Liver (tissue), 7 donors: ENCODE measurements at regions not wholly inside any gene's neighbourhood (a gene's known extent, or its start where the extent isn't known, plus 50 kb on each side); places are given as distances from the start of the nearest gene placed in this dataset.

Source experiments
- DNase-seq: peaks from one replicate; pipeline ENCODE4 v3.0.0-alpha.2; 2017; ENCODE audit warnings: low spot score
- H3K27ac ChIP-seq, 2 donors: one replicate each; pipeline ENCODE4 v1.7.0; 2013; ENCODE audit warnings: inconsistent platforms in 2 of 2, low read length in 2 of 2, control low read depth in 1 of 2, low read depth in 1 of 2, mild to moderate bottlenecking in 1 of 2
- H3K27me3 ChIP-seq, 4 donors: one replicate each; pipeline versions ENCODE4 v1.6.1 to v1.7.0; 2013; ENCODE audit warnings: low read length in 3 of 4, inconsistent platforms in 1 of 4, mild to moderate bottlenecking in 1 of 4, moderate library complexity in 1 of 4; ENCODE audit not compliant: control insufficient read depth in 4 of 4, insufficient read depth in 4 of 4
- H3K36me3 ChIP-seq, 4 donors: one replicate each; pipeline versions ENCODE4 v1.6.1 to v1.7.0; 2013; ENCODE audit warnings: low read length in 3 of 4, mild to moderate bottlenecking in 3 of 4, low read depth in 1 of 4, moderate library complexity in 1 of 4; ENCODE audit not compliant: control insufficient read depth in 4 of 4, insufficient read depth in 3 of 4
- H3K4me1 ChIP-seq, 4 donors: one replicate each; pipeline versions ENCODE4 v1.6.1 to v1.7.0; 2013; ENCODE audit warnings: low read length in 3 of 4, mild to moderate bottlenecking in 3 of 4, moderate library complexity in 1 of 4; ENCODE audit not compliant: control insufficient read depth in 4 of 4, insufficient read depth in 4 of 4
- H3K4me3 ChIP-seq, 3 donors: one replicate each; pipeline versions ENCODE4 v1.6.1 to v1.7.0; 2013; ENCODE audit warnings: low read length in 3 of 3, control low read depth in 1 of 3, low read depth in 1 of 3, mild to moderate bottlenecking in 1 of 3
- H3K9ac ChIP-seq, 2 donors: one replicate each; pipeline ENCODE4 v1.7.0; 2013; ENCODE audit warnings: low read length in 2 of 2, mild to moderate bottlenecking in 2 of 2, moderate library complexity in 2 of 2, control low read depth in 1 of 2, low read depth in 1 of 2
- H3K9me3 ChIP-seq, 4 donors: one replicate each; pipeline versions ENCODE4 v1.6.1 to v1.7.0; 2013; ENCODE audit warnings: low read length in 3 of 4; ENCODE audit not compliant: control insufficient read depth in 4 of 4
- EGR1 ChIP-seq, 2 donors: IDR thresholded peaks; 2 replicates each; pipeline ENCODE4 v1.6.1; 2016 to 2018; ENCODE audit warnings: antibody characterized with exemption in 2 of 2, low read depth in 2 of 2
- FOXA1 ChIP-seq: IDR thresholded peaks from 2 replicates; pipeline ENCODE4 v1.6.1; 2016; ENCODE audit warnings: antibody characterized with exemption
- FOXA2 ChIP-seq: IDR thresholded peaks from 2 replicates; pipeline ENCODE4 v1.6.1; 2016; ENCODE audit warnings: antibody characterized with exemption
- GABPA ChIP-seq, 2 donors: IDR thresholded peaks in 1 of 2; conservative IDR thresholded peaks in 1 of 2; 2 replicates each; pipeline ENCODE4 v1.6.1; 2016; ENCODE audit warnings: antibody characterized with exemption in 2 of 2, mild to moderate bottlenecking in 1 of 2, moderate library complexity in 1 of 2
- HNF4A ChIP-seq, 2 donors: conservative IDR thresholded peaks; 2 replicates each; pipeline ENCODE4 v1.6.1; 2016; ENCODE audit warnings: antibody characterized with exemption in 2 of 2, mild to moderate bottlenecking in 2 of 2
- HNF4G ChIP-seq: IDR thresholded peaks from 2 replicates; pipeline ENCODE4 v1.6.1; 2016; ENCODE audit warnings: antibody characterized with exemption
- JUND ChIP-seq, 2 donors: IDR thresholded peaks; 2 replicates each; pipeline ENCODE4 v1.6.1; 2016; ENCODE audit warnings: antibody characterized with exemption in 2 of 2
- MAX ChIP-seq: IDR thresholded peaks from 2 replicates; pipeline ENCODE4 v1.6.1; 2016; ENCODE audit warnings: antibody characterized with exemption
- NR2F2 ChIP-seq: IDR thresholded peaks from 2 replicates; pipeline ENCODE4 v1.6.1; 2016; ENCODE audit warnings: antibody characterized with exemption
- RAD21 ChIP-seq, 2 donors: IDR thresholded peaks; 2 replicates each; pipeline ENCODE4 v1.6.1; 2016; ENCODE audit warnings: antibody characterized with exemption in 2 of 2, mild to moderate bottlenecking in 2 of 2
- REST ChIP-seq: IDR thresholded peaks from 2 replicates; pipeline ENCODE4 v1.6.1; 2016; ENCODE audit warnings: antibody characterized with exemption, mild to moderate bottlenecking
- RXRA ChIP-seq, 2 donors: IDR thresholded peaks; 2 replicates each; pipeline ENCODE4 v1.6.1; 2017 to 2018; ENCODE audit warnings: antibody characterized with exemption in 2 of 2, mild to moderate bottlenecking in 1 of 2
- SP1 ChIP-seq: IDR thresholded peaks from 2 replicates; pipeline ENCODE4 v1.6.1; 2018; ENCODE audit warnings: antibody characterized with exemption, mild to moderate bottlenecking
- TAF1 ChIP-seq: conservative IDR thresholded peaks from 2 replicates; pipeline ENCODE4 v1.6.1; 2016; ENCODE audit warnings: antibody characterized with exemption, mild to moderate bottlenecking
- YY1 ChIP-seq: IDR thresholded peaks from 2 replicates; pipeline ENCODE4 v1.6.1; 2016; ENCODE audit warnings: antibody characterized with exemption, mild to moderate bottlenecking
- ZBTB33 ChIP-seq: IDR thresholded peaks from 2 replicates; pipeline ENCODE4 v1.6.1; 2016; ENCODE audit warnings: antibody characterized with exemption
- WGBS: extraction: QIAGEN DNeasy Blood & Tissue Kit; methylation state at CpG from one replicate; pipeline ENCODE4 v1.1.7; 2013; 5-methylcytosine and 5-hydroxymethylcytosine counted together
- TF ChIP-seq, protein P1 (sequence below): IDR thresholded peaks from 2 replicates; pipeline ENCODE4 v1.6.1; 2016; ENCODE audit warnings: antibody characterized with exemption
- donor health status: healthy.
- donor health status: healthy.
- donor health status: healthy.
- donor health status: healthy.

DNA sequence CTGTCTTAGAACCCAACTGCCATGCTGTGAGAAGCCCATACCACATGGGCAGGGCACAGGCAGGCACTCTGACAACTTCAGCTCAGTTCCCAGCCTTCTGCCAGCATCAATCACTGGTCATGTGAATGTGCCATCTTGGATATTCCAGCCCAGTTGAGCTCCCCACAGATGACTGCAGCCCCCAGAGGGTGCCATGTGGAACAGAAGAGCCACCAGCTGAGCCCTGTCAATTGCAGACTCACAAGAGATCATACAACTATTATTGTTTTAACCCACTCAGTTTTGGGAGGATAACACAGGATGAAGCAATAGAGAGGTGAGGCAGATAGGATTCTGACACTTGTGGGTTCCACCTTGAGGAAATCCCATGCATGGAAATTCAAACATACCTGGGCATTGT, 78.4 kb upstream of the ZBTB40 start (continued):
- TF ChIP-seq, protein P1, sequence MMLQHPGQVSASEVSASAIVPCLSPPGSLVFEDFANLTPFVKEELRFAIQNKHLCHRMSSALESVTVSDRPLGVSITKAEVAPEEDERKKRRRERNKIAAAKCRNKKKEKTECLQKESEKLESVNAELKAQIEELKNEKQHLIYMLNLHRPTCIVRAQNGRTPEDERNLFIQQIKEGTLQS: no peak
- no peak for TF ChIP-seq RAD21 (IDR thresholded peaks at IDR 0.05)
- no peak for TF ChIP-seq FOXA2
- no peak for TF ChIP-seq SP1
- no peak for TF ChIP-seq HNF4G

DNA sequence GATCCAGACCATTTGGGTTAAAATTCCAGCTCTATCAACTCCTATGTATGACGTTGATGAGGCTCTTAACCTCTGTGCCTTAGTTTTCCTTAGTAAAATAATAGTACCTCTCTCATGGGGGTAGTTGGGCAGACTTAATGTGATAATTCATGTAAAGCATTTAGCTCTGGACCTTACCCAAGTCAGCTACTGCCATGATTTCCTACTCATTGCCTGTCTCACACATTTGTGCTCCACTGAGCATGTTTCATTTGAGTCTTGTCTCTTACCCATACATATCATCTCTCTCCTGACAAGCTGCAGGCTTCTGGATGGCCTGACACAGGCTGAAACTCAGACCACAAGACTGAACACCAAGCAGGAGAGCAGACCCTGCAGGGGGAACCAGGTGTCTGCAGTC, 77.7 kb upstream of the ZBTB40 start:
- 82% methylated on average over 1 of the region's 1 CpG for WGBS

GRCh38 chr1:22375601-22376000, 76.0 kb upstream of the ZBTB40 start:
- Histone ChIP-seq H3K9ac (no peak overlapping the region), H3K9me3 (no peaks in the 10 kb centered on the region), H3K4me1 (no peaks in the 10 kb centered on the region), H3K36me3 (no peaks in the 10 kb centered on the region), H3K27me3 (peaks cover 0 to 3% (median 0%) of the 10 kb centered on the region in 4 donors), H3K4me3 (no peak overlapping the region), H3K27ac (no peak overlapping the region)
- WGBS: 71% methylated on average over 9 of the region's 9 CpGs
- TF ChIP-seq TAF1 (no peak), ZBTB33 (no peak), FOXA2 (no peak), MAX (no peak), JUND (IDR thresholded peaks at IDR 0.05) (no peak), FOXA1 (no peak), YY1 (no peak), EGR1 (IDR thresholded peaks at IDR 0.05; ENCODE audit: low read depth in 2 of 2) (no peak), RXRA (IDR thresholded peaks at IDR 0.05) (no peak), NR2F2 (no peak), RAD21 (IDR thresholded peaks at IDR 0.05) (no peak)
- no peak for DNase-seq

More for the DNA sequence above, 77.7 kb upstream of the ZBTB40 start:
- H3K4me1 ChIP-seq: no peaks in the 10 kb centered on the region
- no peaks in the 10 kb centered on the region for H3K9me3 ChIP-seq
- H3K36me3 ChIP-seq: no peaks in the 10 kb centered on the region
- DNase-seq: no peak
- H3K9ac ChIP-seq: no peak overlapping the region
- no peak for TF ChIP-seq EGR1 (IDR thresholded peaks at IDR 0.05; ENCODE audit: low read depth in 2 of 2)
- H3K27ac ChIP-seq: no peak overlapping the region
- H3K27me3 ChIP-seq: no peaks in the 10 kb centered on the region
- H3K4me3 ChIP-seq: no peak overlapping the region

- DNase-seq: no peak
- 84% methylated on average over 5 of the region's 5 CpGs for WGBS
- Histone ChIP-seq H3K9me3 (no peaks in the 10 kb centered on the region), H3K4me3 (no peak overlapping the region), H3K4me1 (no peaks in the 10 kb centered on the region), H3K27me3 (peaks cover 0 to 3% (median 0%) of the 10 kb centered on the region in 4 donors), H3K27ac (no peak overlapping the region), H3K36me3 (no peaks in the 10 kb centered on the region), H3K9ac (no peak overlapping the region)
- no peak for TF ChIP-seq RXRA (IDR thresholded peaks at IDR 0.05)
- TF ChIP-seq HNF4A (conservative IDR thresholded peaks at IDR 0.05): no peak
- TF ChIP-seq REST: no peak
- no peak for TF ChIP-seq SP1
- TF ChIP-seq TAF1: no peak
- no peak for TF ChIP-seq ZBTB33
- no peak for TF ChIP-seq EGR1 (IDR thresholded peaks at IDR 0.05; ENCODE audit: low read depth in 2 of 2)
- TF ChIP-seq NR2F2: no peak
- TF ChIP-seq JUND (IDR thresholded peaks at IDR 0.05): no peak
- no peak for TF ChIP-seq HNF4G
- no peak for TF ChIP-seq FOXA2
- no peak for TF ChIP-seq RAD21 (IDR thresholded peaks at IDR 0.05)
- TF ChIP-seq, protein P1: no peak
- no peak for TF ChIP-seq GABPA (IDR thresholded peaks at IDR 0.05 in 1 of 2, conservative IDR thresholded peaks at IDR 0.05 in 1 of 2)
These were observed 75.7 kb upstream of the ZBTB40 start for GRCh38 chr1:22376001-22376400.
